KMS-11 (cell line): ENCODE measurements at regions not wholly inside any gene's neighbourhood (a gene's known extent, or its start where the extent isn't known, plus 50 kb on each side); places are given as distances from the start of the nearest gene placed in this dataset.

Source experiments
- H2AFZ ChIP-seq: fragments of 200-600 bp; sonication (generic); 2 replicates; pipeline ENCODE4 v1.6.1; 2016; ENCODE audit warnings: antibody characterized with exemption, mixed run types, low read depth
- H3K27ac ChIP-seq: fragments of 200-600 bp; sonication (generic); 2 replicates; pipeline ENCODE4 v1.6.1; 2016; ENCODE audit warnings: mild to moderate bottlenecking, mixed run types
- H3K27me3 ChIP-seq: fragments of 200-600 bp; sonication (generic); 2 replicates; pipeline ENCODE4 v1.6.1; 2017; ENCODE audit warnings: mild to moderate bottlenecking, low read depth, mixed run types, moderate library complexity; ENCODE audit not compliant: insufficient read depth
- H3K36me3 ChIP-seq: fragments of 200-600 bp; sonication (generic); 2 replicates; pipeline ENCODE4 v1.6.1; 2017; ENCODE audit warnings: mild to moderate bottlenecking, mixed run types; ENCODE audit not compliant: insufficient read depth
- H3K4me1 ChIP-seq: fragments of 200-600 bp; sonication (generic); 2 replicates; pipeline ENCODE4 v1.6.1; 2016; ENCODE audit warnings: mild to moderate bottlenecking, low read depth, mixed run types; ENCODE audit not compliant: poor library complexity, severe bottlenecking
- H3K4me2 ChIP-seq: fragments of 200-600 bp; sonication (generic); 2 replicates; pipeline ENCODE4 v1.7.0; 2016; ENCODE audit warnings: mild to moderate bottlenecking, mixed run types
- H3K4me3 ChIP-seq: fragments of 200-600 bp; sonication (generic); IDR thresholded peaks from 2 replicates; pipeline ENCODE4 v1.6.1; 2017; ENCODE audit warnings: low read depth, low read length, mixed read lengths; ENCODE audit not compliant: insufficient read depth
- H3K79me2 ChIP-seq: fragments of 200-600 bp; sonication (generic); 2 replicates; pipeline ENCODE4 v1.6.1; 2016; ENCODE audit warnings: low read depth, mixed run types; ENCODE audit not compliant: insufficient read depth
- H3K9ac ChIP-seq: fragments of 200-600 bp; sonication (generic); 2 replicates; pipeline ENCODE4 v1.6.1; 2016; ENCODE audit warnings: mild to moderate bottlenecking, mixed run types
- H4K20me1 ChIP-seq: fragments of 200-600 bp; sonication (generic); 2 replicates; pipeline ENCODE4 v1.6.1; 2016; ENCODE audit warnings: mild to moderate bottlenecking, mixed run types; ENCODE audit not compliant: insufficient read depth
- CTCF ChIP-seq: fragments of 200-600 bp; sonication (generic); conservative IDR thresholded peaks from 2 replicates; pipeline ENCODE4 v1.6.1; 2017; ENCODE audit warnings: low read depth, mild to moderate bottlenecking, antibody characterized with exemption, low read length, moderate library complexity, mixed read lengths

- no peak overlapping the region for H2AFZ ChIP-seq
- H3K36me3 ChIP-seq = no peaks in the 10 kb centered on the region
These were observed 641.2 kb downstream of the DOK5 start for GRCh38 chr20:55116598-55116997.

GRCh38 chr20:55103188-55103587, 627.8 kb downstream of the DOK5 start:
- H2AFZ ChIP-seq = no peak overlapping the region
- H4K20me1 ChIP-seq = no peaks in the 10 kb centered on the region
- H3K36me3 ChIP-seq = no peaks in the 10 kb centered on the region
- no peak overlapping the region for H3K27ac ChIP-seq
- H3K9ac ChIP-seq = no peak overlapping the region
- no peaks in the 10 kb centered on the region for H3K79me2 ChIP-seq
- TF ChIP-seq CTCF = no peak
- H3K4me3 ChIP-seq = no peak overlapping the region
- no peak overlapping the region for H3K4me2 ChIP-seq
- H3K4me1 ChIP-seq = peaks cover 2% of the 10 kb centered on the region
- no peaks in the 10 kb centered on the region for H3K27me3 ChIP-seq

More at GRCh38 chr20:55116598-55116997, 641.2 kb downstream of the DOK5 start:
- H3K9ac ChIP-seq = no peak overlapping the region
- no peak overlapping the region for H3K4me3 ChIP-seq
- H3K27me3 ChIP-seq = no peaks in the 10 kb centered on the region
- H3K4me1 ChIP-seq = no peaks in the 10 kb centered on the region
- no peak overlapping the region for H3K27ac ChIP-seq
- H3K4me2 ChIP-seq = no peak overlapping the region
- no peaks in the 10 kb centered on the region for H4K20me1 ChIP-seq
- no peaks in the 10 kb centered on the region for H3K79me2 ChIP-seq
- TF ChIP-seq CTCF = no peak

GRCh38 chr20:55099251-55099650, 623.9 kb downstream of the DOK5 start:
- H4K20me1 ChIP-seq = no peaks in the 10 kb centered on the region
- H3K4me2 ChIP-seq = no peak overlapping the region
- no peak overlapping the region for H3K27ac ChIP-seq
- H3K9ac ChIP-seq = no peak overlapping the region
- no peaks in the 10 kb centered on the region for H3K36me3 ChIP-seq
- no peak for TF ChIP-seq CTCF
- H3K4me3 ChIP-seq = no peak overlapping the region
- H2AFZ ChIP-seq = no peak overlapping the region
- H3K79me2 ChIP-seq = no peaks in the 10 kb centered on the region
- H3K27me3 ChIP-seq = no peaks in the 10 kb centered on the region
- peaks cover 41% of the 10 kb centered on the region for H3K4me1 ChIP-seq

GRCh38 chr20:55097621-55098020, 622.2 kb downstream of the DOK5 start:
- Histone ChIP-seq H3K4me3 (no peak overlapping the region), H3K4me2 (peak overlapping the region; percentile 31), H3K79me2 (no peaks in the 10 kb centered on the region), H3K4me1 (peaks cover 45% of the 10 kb centered on the region), H2AFZ (no peak overlapping the region), H3K27ac (no peak overlapping the region), H3K9ac (no peak overlapping the region), H3K27me3 (no peaks in the 10 kb centered on the region), H3K36me3 (no peaks in the 10 kb centered on the region), H4K20me1 (no peaks in the 10 kb centered on the region)
- no peak for TF ChIP-seq CTCF
